CD4-positive, alpha-beta T cell treated with Interleukin-6 for 4 hours (primary cell): ENCODE measurements at regions not wholly inside any gene's neighbourhood (a gene's known extent, or its start where the extent isn't known, plus 50 kb on each side); places are given as distances from the start of the nearest gene placed in this dataset.
"Not testable (repeated sequence)": the region's sequence is repeated elsewhere in the genome, so short reads cannot be mapped to it uniquely, and the experiment has no call there.

Experiments used
- DNase-seq: peaks from one replicate; pipeline ENCODE4 v3.0.0-alpha.2; 2020; ENCODE audit warnings: mixed read lengths

DNA sequence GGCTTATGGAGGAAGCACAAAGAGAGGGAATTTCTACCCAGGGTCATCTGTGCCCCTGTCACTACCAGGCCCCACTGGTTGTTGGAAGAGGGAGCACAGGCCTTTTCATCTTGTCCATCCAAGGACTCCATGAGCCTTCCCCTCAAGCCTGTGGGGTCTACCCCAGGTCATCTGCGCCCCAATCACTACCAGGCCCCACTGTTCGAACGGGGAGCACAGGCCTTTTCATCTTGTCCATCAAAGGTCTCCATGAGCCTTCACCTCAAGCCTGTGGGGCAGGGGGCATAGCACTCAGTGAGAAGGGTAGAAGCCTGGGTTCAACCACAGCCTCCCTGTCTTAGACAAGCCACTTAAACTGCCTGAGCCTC lies 101.5 kb upstream of the CDH5 start:
- DNase-seq, result no peak

DNA sequence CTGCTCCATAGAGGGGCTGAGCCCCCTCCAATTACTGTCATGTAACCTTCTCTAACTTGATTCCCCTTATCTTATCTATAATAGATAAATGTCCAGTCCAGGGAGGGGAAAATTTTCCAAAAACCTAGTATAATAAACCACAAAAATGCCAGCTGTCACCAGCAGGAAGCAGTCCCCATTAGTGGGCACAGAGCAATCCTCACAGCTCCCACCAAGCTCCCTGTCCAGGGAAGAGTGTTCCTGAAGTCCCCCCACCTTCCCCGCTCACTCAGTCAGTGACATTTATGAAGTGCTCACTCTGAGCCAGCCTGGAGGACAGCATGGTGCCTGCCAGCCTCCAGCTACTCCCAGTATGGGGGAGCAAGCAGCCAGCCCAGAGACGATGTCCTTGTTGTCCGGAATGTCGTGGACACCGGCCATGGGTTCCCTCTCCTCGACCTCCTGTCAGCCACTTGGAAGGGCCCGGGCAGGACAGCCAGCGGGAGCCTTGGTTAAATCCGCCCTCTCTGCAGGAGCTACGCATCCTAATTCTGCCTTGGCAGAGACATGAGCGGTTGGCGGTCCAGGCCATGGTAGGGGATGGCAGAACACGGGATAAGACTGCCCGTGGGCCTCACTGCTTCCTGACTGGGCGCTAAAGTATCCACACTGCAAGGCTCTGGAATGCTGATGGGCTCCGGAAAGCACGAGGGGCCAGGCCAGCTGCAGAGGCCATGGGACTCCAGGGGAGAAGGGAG lies 102.0 kb upstream of the CDH5 start:
- DNase-seq, result no peak

DNA sequence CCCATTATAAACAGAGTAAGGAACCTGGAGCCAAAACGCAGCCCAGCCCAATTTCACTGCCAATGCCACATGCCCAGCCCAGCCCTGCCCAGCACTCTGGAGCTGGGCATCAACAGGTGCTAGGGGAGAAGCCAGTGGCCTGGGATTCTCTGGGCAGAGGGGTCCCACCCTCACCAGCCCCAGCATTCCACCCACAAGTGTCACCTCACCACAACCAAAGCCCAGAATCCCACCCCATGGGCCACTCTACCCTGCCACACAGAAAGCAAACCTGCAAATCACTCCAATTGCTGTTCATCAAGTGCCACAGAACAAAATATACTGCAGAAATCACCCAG lies 102.5 kb upstream of the CDH5 start:
- no peak for DNase-seq

DNA sequence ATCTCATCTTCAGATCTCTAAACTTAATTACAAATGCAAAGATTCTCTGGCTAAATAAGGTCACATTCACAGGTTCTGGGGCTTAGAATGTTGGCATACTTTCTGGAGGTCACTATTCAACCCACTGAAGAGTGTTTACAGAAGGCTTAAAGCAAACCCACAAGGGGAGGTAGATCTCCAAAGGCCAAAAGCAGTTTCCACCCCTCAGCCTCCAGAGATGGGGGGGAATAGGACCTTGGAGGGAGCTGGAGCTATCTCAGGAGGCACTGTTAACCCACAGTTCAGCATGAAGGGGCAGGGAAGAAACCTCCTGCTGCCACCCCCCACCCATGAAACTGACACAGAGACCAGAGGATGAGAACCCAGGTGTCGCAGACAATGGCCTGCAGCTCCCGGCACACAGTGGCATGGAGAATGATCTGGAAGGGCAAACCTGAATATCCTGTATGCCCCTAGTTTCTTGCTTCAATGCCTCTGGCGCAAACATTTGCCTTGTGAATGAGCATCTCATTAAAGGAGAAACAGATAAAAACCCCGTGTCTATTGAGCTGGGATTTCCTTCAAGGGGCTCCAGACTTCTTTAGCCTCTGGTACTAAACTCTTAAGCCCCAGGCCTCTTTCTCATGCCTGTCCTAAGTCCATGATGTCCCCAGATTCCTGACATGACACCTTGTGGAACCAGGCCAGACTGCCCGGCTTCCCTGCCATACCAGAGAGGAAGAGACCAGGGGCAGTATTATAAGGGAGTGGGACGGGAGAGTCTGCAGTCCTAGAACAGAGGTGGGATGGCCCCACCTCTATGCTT lies 103.1 kb upstream of the CDH5 start:
- no peak for DNase-seq

DNA sequence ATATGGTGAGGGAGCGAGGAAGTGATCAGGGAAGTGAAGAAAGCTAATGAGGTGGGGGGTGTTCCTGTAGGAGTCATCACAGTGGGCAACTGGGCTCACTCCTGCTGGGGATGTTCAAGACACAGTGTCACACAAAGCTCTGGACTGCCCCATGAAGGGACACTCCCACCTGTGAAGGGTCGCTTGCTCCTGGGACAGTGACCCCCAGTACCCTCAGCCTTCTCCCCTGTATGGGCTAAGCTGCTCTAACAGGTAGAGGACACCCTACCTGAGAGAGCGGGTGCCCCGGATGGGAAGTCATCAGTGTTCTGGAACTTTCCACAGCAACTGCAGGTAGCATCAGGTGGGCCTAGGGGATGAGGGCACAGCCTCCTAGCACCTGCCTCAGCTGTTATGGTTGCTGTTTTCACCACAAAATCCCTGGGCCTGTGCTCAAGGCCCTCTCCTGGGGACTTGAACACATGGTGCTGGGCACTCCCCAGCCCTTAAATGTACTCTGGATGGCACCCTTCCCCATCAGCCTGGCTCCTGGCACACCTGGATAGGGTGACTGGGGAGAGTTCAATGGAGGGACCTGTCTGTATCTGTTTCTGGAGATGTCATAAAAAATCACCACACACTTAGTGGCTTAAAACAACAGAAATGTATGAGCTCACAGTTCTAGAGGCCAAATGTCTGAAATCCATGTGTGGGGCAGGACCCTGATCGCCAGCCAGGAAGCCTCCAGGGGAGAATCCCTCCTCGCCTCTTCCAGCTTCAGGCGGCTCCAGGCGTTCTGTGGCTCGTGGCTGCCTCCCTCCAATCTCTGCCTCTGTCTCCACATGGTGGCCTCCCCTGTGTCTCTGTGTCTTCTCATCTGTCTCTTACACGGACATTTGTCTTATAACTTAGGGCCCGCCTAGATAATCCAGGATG lies 104.0 kb upstream of the CDH5 start:
- DNase-seq, result no peak

DNA sequence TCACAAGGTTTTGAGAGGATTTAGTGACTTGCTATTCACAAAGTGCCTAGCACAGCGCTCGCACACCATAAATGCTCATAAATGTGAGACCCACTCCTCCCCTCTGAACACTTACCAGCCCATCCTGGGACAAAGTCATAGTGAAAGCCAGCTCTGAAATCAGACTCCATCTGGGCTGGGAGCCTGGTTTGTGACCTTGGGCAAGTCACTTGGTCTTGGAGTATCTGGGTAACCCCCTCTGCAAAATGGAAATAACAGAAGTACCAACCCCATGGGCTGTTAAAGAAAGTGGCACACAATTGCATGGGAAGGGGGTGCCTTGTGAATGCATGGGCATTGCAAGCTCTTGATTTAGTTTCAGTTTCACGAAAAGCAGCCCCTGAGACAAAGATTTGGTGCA lies 104.7 kb upstream of the CDH5 start:
- no peak for DNase-seq

DNA sequence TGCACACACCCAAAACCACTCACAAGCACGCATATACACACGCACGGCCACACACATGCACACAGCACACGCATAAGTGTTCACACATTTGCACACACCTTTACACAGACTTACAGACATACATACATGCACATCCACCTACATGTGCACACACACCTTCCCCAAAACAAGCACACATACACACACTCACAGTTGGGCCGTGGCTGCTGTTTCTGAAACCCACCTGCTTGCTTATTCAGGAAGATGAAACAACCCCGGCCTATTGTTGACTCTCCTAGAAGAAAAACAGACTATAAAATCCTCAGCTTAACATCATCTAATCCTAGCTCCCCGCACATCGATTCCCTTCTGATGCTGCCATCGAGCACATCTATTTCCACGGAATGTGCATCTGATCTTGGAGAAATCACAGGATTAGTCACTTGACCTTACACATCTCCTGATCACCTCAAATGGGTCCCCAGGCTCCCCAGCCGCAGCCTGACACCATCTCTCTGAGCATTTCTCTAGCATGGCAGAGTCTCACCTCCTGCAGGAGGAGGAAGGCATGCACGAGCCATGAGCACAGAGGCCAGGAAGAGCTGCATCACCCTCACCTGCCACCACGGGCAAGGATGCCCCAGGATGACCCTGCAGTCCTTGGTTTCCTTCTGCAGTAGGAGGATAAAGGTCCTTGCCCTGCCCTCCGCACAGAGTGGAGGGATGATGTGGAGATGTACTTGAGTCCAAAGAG lies 105.8 kb upstream of the CDH5 start:
- no peak for DNase-seq

DNA sequence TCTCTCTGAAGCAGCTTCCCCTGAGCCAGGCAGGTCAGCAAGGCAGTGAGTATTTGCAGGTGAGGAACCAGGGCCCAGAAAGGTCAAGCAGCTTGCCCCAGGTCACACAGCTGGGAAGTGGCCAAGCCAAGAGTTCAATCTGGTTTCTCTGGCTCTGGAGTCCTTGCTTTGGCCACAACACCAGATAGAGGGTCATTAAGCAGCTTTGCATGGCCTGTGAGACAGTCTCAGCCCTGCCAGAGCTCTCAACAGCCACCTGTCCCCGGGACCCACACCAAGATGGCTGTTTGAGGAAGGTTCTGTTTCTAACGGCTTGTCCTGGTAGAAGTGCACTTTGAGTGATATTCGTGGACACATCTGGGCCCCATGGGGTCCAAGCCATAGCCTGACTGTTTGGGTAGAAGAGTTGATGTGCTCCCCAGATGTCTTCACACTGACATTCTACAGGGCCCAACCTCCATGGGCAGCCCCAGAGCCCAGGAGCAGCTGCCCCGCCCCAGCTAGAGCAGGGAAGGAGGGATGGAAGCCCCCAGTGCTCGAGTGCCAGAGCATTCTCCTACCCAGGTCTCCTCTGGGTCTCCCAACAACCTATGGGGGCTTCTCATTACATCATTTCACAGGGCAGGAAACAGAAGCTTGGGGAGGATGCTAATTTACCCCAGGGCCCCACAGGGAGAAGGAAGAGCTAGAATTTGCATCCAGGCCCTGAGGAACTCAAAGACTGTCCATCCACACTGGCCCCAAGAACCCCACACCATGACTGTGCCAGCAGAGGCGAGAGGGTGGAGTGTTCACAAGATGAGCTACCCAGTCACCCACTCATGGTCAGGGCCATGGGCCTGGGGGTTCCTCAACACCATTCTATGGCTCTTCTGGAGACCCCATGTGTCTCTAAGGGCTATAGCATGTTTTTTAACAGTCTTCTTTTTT lies 107.3 kb upstream of the CDH5 start:
- no peak for DNase-seq

DNA sequence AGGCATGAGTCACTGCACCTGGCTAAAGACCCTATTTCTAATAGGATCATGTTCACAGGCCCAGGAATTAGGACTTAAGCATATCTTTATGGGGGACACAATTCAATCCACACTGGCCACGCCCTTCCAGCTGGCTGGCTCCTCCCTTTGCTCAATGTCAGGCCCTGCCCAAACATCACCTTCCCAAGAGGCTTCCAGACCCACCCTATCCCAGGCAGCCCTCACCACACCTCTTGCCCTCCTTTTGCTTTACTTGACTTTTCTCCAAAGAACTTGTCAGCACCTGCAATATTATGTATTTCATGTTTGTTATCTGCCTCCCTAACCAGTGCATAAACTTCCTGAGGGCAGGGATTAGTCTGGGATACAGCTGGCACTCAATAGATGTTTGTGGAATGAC lies 109.6 kb upstream of the CDH5 start:
- DNase-seq, result no peak

DNA sequence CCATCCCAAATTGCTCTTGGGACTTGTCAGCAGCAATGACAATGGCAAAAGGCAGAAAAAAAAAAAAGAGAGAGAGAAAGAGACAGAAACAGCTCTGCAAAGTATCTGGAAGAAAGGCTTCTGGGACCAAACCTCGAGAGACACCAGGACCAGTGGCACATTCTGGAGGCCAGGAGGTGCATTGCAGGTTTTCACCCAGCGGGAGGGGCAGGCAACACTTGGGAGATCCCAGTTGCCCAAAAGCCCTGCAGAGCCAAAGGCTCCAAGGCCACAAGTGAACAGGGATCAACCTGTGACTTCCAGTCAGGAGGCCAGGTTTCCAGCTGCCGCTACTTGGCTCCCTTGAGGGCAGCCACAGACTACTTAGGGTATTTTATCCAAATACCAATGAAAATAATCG lies 110.8 kb upstream of the CDH5 start:
- no peak for DNase-seq

DNA sequence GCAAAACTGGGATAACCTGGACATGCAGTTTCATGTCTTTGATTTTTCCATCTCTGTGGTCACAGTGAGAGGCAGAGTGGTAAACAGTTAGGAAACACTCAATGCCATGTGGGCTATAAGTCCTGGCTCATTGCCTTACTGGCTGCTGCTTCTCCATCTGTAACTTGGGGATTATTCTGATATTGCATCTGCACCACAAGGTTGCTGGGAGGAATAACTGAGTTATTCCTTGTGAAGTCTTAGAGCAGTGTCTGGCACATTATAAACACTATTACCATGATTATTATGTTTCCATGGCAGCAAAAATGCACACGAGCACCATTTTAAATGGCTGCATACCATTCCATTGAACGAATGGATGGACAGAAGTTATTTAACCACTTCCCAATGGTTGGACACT lies 111.7 kb upstream of the CDH5 start:
- no peak for DNase-seq

DNA sequence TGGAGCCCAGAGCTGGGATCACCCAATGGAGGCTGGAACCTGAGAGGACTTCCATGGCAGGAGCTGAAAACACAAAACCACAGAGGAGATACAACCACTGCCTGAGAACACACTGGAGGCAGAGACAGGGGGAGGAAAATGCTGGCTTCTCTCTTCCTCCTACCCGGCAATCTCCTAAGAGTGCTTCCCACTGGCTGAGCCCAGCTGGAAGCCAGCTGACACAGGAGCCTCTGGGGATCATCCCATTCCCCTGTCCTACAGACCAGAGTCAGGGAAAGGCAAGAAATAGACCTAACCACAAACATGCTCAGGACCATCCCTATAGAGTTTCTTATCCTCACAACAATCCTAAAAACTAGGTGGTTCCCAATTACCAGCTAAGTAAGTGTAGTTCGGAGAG lies 112.4 kb upstream of the CDH5 start:
- no peak for DNase-seq

DNA sequence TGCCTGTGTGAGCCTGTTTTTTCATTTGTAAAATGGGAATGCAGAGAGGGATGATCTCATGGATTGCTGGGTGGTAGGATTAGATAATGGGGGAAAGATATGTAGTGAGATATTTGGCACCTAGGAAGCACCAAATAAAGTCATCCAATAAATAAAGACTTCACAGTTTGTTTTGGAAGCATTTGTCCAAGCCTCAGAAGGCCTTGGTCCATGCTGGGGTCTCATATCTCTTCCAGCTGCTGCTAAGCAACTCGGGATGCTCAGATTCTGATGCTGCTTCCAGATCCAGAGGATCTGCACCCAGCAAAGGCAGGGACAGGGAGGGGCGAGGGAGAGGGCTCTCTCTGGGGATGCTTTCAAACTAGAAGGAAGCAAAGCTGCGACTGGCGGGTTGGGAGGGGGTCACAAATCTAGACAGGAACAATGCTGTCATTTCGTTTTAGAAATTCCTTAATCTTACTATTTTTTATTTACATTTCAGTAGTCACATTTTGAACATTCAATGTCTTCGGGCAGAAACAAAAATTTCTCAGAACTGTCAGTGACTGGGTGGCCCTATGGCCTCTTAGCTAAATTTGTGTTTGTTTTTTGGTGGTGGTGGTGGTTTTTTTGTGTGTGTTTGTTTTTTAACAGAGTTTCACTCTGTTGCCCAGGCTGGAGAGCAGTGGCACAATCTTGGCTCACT lies 114.9 kb upstream of the CDH5 start:
- no peak for DNase-seq

DNA sequence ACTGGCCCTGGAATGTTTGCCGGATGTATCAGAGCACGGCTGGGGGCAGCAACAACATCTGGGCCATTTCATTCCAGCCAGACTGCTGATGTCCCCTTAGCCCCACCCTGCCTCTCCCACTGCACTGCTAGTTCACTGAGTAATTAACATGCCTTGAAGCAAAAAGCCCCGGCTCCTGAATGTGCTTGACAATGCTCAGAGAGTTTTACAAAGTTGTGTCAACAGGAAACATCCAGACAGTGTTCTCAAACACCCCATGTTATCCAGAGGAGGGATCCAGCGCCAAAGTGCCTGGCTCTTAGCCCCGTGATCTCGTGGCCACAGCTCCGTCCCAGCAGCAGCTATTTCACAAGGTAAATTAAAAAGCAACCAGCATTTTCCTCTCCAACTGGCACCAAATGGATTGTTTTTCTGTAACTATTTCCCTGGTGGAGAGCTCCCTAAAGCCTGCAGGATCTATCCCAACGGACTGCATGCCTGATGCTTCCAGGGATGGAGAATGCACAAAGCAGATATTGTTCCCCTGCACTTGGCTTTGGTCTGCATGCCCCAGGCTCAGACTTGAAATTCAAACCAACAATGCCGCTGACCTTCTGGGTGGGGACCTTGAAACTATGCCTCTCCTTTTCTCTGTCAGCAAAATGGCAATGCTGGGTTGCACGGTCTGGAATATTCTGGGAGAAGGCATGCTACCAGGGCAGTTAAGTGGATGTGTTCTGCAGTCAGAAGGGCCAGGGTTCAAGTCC lies 115.6 kb upstream of the CDH5 start:
- no peak for DNase-seq

DNA sequence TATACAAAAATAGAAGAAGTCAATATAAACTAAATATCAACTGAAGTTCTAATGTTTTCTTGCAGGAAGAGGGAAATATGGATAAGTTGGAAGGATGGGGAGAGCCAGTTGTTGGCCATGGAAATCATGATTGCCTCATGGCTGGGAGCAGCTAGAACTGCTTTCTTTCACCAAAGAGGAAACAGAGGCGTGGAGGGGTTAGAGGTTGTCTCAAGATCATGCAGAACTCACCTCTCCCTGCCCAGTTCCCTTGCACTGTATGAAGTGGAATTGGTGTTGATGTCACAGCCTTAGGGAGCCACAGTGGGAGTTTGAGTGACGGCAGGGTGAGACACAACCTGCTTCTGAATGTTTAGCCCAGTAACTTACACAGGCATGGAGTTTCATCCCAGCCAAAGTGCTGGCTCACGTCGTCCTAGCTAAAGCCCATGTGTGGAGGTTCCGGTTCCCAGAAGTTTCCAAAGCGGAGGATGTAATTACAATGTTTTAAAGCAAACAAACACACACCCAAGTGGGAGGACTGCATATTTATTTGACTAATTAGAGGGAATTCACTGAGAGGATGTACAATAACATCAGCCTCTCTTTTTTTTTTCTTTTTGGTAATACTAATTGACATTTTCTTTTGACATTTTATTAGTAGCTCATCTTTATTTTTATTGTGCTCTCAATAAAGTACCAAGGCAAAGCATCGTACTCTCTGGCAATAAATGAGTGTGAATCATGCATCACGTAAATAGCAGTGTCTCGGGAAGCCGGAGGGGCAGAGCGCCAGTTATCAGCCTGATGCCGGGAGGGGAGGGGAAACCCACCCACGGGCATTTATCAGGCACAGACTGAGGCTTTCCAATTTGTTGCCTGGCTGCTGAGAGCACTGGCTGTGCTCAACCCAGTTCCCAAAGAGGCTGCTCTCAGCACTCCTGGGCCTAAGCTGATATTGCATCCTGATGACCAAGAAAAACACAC lies 118.7 kb upstream of the CDH5 start:
- DNase-seq, result no peak

DNA sequence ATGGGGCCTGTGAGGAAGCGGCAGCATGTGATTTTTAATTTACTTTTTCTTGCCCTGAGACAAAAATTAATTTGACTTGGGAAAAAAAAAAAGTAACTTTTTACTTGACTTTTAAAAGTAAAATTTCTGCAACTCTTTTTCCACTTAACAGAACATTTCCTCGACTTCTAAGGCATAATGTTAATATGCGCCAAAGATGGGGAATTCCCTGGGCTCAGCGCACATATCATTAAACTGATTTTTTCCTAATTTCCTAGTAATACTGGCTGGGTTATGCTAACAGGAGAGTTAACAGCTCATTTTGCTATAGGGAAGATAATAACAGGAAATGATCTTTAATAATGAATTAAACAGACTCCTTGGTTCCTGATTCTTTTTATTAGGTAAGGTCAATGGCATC lies 120.6 kb upstream of the CDH5 start:
- DNase-seq, result no peak

DNA sequence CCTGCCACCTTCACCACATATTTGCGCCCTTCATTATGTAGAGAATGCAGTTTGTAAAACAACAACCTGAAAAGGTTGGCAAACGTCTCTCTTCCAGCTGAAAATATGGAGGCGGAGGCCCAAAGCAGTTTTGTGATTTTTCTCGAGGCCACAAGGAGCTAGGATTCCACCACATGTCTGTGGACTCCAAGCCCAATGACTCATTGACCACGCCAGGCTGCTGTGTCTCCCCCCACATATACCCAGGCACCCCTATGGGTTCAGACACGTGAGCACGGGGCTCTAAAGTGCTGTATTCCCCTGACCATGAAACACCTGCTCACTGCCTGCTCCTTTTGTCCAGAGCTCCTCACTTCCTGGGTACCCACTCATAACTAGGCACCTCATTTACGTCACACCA lies 121.4 kb upstream of the CDH5 start:
- DNase-seq, result no peak

DNA sequence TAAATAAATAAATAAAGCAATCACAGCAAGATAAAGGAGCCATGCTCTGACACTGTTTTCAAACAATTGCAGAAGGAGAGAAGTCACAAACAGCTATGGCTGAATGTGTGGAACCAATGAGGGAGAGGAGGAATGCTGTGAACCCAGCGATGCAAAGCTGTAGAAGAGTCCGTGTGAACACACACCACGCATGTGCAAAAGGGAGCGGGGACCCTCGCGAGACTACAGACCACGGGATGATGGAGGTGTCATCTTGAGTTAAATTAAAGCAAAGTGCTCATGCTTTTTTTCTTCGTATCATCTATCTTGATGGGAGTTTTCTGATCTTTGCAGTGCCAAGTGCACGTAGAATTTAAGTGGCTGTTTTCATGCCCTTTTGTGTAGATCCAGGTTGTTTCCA lies 123.8 kb upstream of the CDH5 start:
- no peak for DNase-seq

DNA sequence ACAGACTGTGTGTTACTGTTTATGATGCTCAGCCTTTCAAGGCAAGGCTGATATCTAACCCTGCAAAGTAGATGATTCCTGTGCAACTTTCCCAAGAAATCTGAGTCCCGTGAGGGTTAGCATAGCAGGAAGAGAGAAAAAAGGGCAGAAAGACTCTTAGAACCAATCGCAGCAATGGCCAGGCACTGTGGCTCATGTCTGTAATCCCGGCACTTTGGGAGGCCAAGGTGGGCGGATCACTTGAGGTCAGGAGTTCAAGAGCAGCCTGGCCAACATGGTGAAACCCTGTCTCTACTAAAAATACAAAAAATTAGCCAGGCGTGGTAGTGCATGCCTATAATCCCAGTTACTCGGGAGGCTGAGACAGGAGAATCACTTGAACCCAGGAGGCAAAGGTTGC lies 124.3 kb upstream of the CDH5 start:
- DNase-seq, result not testable (repeated sequence)
